ENCODE measurements at regions not wholly inside any gene's neighbourhood (a gene's known extent, or its start where the extent isn't known, plus 50 kb on each side); places are given as distances from the start of the nearest gene placed in this dataset.

- H3K9me3 Mint-ChIP-seq (ENCODE audit: insufficient read depth): no peaks in the 10 kb centered on the region
- DNase-seq (no peak), ATAC-seq (ENCODE audit: low read depth) (no peak)
- CTCF ChIA-PET: no interaction called here
- H3K27me3 ChIP-seq (replicated peaks in 1 of 4; ENCODE audit: control extremely low read depth in 1 of 4, control insufficient read depth in 3 of 4, insufficient read depth in 4 of 4, low read length in 3 of 4): peaks cover 0 to 5% (median 0%) of the 10 kb centered on the region in 4 experiments
- no peak overlapping the region for H2AFZ ChIP-seq (ENCODE audit: insufficient read depth, low read depth, low read length, poor library complexity, severe bottlenecking)
- H3K79me2 ChIP-seq (ENCODE audit: control insufficient read depth, insufficient read depth, low read length): no peaks in the 10 kb centered on the region
- H3K9ac ChIP-seq (ENCODE audit: low read length): no peak overlapping the region
- no peaks in the 10 kb centered on the region for H3K36me3 ChIP-seq (replicated peaks in 1 of 2; ENCODE audit: control extremely low read depth in 1 of 2, control insufficient read depth in 1 of 2, extremely low read depth in 1 of 2, insufficient read depth in 2 of 2, low read length in 1 of 2)
- intact Hi-C loops (cut with micrococcal nuclease): no loop called here
- POLR2A ChIA-PET: no interaction called here
- H3K4me3 Mint-ChIP-seq: no peak overlapping the region
- H4K20me1 ChIP-seq (ENCODE audit: control insufficient read depth, insufficient read depth, low read length, poor library complexity, severe bottlenecking): no peaks in the 10 kb centered on the region
- H3K27ac ChIP-seq (ENCODE audit: low read length in 2 of 2): no peak overlapping the region
- peaks cover 39% of the 10 kb centered on the region for H3K27me3 Mint-ChIP-seq
- H3K27ac Mint-ChIP-seq: no peak overlapping the region
- H3K4me1 ChIP-seq (ENCODE audit: control insufficient read depth in 2 of 2, insufficient read depth in 2 of 2, low read length in 2 of 2): no peaks in the 10 kb centered on the region
- no peak overlapping the region for H3K4me2 ChIP-seq (replicated peaks; ENCODE audit: low read depth, low read length, poor library complexity, severe bottlenecking)
- H3K4me3 ChIP-seq (ENCODE audit: control extremely low read depth in 1 of 5, extremely low read depth in 1 of 5, insufficient read depth in 1 of 5, low read depth in 2 of 5, low read length in 4 of 5): no peak overlapping the region
- H3K9me3 ChIP-seq (ENCODE audit: control extremely low read depth in 1 of 3, control insufficient read depth in 2 of 3, insufficient read depth in 1 of 3, low read length in 2 of 3): peaks cover 0 to 3% (median 0%) of the 10 kb centered on the region in 3 donors
- H3K4me1 Mint-ChIP-seq: peaks cover 2% of the 10 kb centered on the region
- 87% methylated on average over 4 of the region's 4 CpGs for WGBS (ENCODE audit: insufficient coverage)
- no peak for TF ChIP-seq EZH2 (IDR thresholded peaks at IDR 0.05; ENCODE audit: borderline replicate concordance, insufficient read depth, low read depth, low read length, poor library complexity, severe bottlenecking)
- TF ChIP-seq, protein P1, sequence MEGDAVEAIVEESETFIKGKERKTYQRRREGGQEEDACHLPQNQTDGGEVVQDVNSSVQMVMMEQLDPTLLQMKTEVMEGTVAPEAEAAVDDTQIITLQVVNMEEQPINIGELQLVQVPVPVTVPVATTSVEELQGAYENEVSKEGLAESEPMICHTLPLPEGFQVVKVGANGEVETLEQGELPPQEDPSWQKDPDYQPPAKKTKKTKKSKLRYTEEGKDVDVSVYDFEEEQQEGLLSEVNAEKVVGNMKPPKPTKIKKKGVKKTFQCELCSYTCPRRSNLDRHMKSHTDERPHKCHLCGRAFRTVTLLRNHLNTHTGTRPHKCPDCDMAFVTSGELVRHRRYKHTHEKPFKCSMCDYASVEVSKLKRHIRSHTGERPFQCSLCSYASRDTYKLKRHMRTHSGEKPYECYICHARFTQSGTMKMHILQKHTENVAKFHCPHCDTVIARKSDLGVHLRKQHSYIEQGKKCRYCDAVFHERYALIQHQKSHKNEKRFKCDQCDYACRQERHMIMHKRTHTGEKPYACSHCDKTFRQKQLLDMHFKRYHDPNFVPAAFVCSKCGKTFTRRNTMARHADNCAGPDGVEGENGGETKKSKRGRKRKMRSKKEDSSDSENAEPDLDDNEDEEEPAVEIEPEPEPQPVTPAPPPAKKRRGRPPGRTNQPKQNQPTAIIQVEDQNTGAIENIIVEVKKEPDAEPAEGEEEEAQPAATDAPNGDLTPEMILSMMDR (IDR thresholded peaks at IDR 0.05): no peak
These were observed 118.4 kb downstream of the COPRS start for GRCh38 chr17:31740611-31741082.

DNA sequence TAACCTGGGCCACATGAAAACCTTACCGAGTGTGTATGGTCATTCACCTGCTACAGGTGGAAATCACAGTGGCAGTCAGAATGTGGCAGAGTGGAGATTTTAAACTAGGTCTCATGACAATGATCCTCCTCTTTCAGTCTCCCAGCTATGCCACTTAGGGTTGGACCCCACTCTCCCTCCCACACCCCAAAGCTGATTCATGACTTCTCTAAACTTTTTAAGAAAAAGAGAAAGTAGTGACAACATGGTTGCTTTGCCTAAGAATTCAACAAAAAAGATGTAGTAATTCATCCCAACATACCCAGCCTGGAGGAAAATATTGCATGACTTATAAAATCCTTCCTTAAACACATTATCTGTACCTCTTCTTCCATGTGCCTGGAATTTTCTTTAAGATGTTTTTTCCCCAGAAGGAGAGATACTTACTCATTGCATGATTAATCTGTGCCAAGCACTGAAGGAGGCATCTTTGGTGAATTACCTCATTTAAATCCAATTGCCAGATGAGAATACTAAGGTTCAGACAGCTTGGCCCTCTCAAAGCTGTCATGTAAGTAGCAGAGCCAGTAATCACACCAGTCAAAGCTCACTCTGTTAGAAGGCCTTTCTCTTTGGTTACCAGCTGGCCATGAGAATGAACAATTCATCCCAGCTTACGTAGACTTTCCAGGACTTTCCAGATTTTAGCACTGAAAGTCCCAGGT, 119.9 kb downstream of the COPRS start:
- H3K9ac ChIP-seq (ENCODE audit: low read length): no peak overlapping the region
- H3K79me2 ChIP-seq (ENCODE audit: control insufficient read depth, insufficient read depth, low read length): no peaks in the 10 kb centered on the region
- no peaks in the 10 kb centered on the region for H4K20me1 ChIP-seq (ENCODE audit: control insufficient read depth, insufficient read depth, low read length, poor library complexity, severe bottlenecking)
- H3K27ac ChIP-seq (ENCODE audit: low read length in 2 of 2): no peak overlapping the region
- TF ChIP-seq, protein P1 (IDR thresholded peaks at IDR 0.05): no peak
- no peak for TF ChIP-seq EZH2 (IDR thresholded peaks at IDR 0.05; ENCODE audit: borderline replicate concordance, insufficient read depth, low read depth, low read length, poor library complexity, severe bottlenecking)
- 83% methylated on average over 2 of the region's 2 CpGs for WGBS (ENCODE audit: insufficient coverage)
- H3K4me1 ChIP-seq (ENCODE audit: control insufficient read depth in 2 of 2, insufficient read depth in 2 of 2, low read length in 2 of 2): no peaks in the 10 kb centered on the region
- H3K4me3 ChIP-seq (ENCODE audit: control extremely low read depth in 1 of 5, extremely low read depth in 1 of 5, insufficient read depth in 1 of 5, low read depth in 2 of 5, low read length in 4 of 5): no peak overlapping the region
- ChIA-PET POLR2A (interaction anchor here (0.6 kb wide), 1 partner anchor 115 kb away, joined by 11 read pairs; no protein-coding TSS in a partner anchor), CTCF (no interaction called here)
- Mint-ChIP-seq H3K27me3 (peaks cover 30% of the 10 kb centered on the region), H3K27ac (no peak overlapping the region), H3K4me1 (peaks cover 2% of the 10 kb centered on the region), H3K4me3 (no peak overlapping the region), H3K9me3 (ENCODE audit: insufficient read depth) (no peaks in the 10 kb centered on the region)
- H3K9me3 ChIP-seq (ENCODE audit: control extremely low read depth in 1 of 3, control insufficient read depth in 2 of 3, insufficient read depth in 1 of 3, low read length in 2 of 3): peaks cover 0 to 3% (median 0%) of the 10 kb centered on the region in 3 donors
- H2AFZ ChIP-seq (ENCODE audit: insufficient read depth, low read depth, low read length, poor library complexity, severe bottlenecking): no peak overlapping the region
- no peaks in the 10 kb centered on the region for H3K36me3 ChIP-seq (replicated peaks in 1 of 2; ENCODE audit: control extremely low read depth in 1 of 2, control insufficient read depth in 1 of 2, extremely low read depth in 1 of 2, insufficient read depth in 2 of 2, low read length in 1 of 2)
- H3K27me3 ChIP-seq (replicated peaks in 1 of 4; ENCODE audit: control extremely low read depth in 1 of 4, control insufficient read depth in 3 of 4, insufficient read depth in 4 of 4, low read length in 3 of 4): peaks cover 0 to 5% (median 0%) of the 10 kb centered on the region in 4 experiments
- no peak overlapping the region for H3K4me2 ChIP-seq (replicated peaks; ENCODE audit: low read depth, low read length, poor library complexity, severe bottlenecking)
- intact Hi-C loops (cut with micrococcal nuclease): no loop called here
- DNase-seq (no peak), ATAC-seq (ENCODE audit: low read depth) (no peak)
